Stimulated activated CD8-positive, alpha-beta memory T cell treated with anti-CD3 and anti-CD28 coated beads, Interleukin-2, amount 100 ng/mL, for 1 hour (primary cell): ENCODE measurements at regions not wholly inside any gene's neighbourhood (a gene's known extent, or its start where the extent isn't known, plus 50 kb on each side); places are given as distances from the start of the nearest gene placed in this dataset.

Source experiments
- DNase-seq, 2 donors: peaks; one replicate each; pipeline ENCODE4 v3.0.0-alpha.2; 2020; ENCODE audit warnings: low read depth in 2 of 2

GRCh38 chr22:46054091-46055073 is 77.4 kb upstream of the WNT7B start:
- DNase-seq = no peak

- DNase-seq = no peak
Measured at GRCh38 chr22:46055181-46055875, 78.4 kb upstream of the WNT7B start.

GRCh38 chr22:46055911-46056545 is 79.1 kb upstream of the WNT7B start:
- DNase-seq = no peak

- DNase-seq = no peak
Measured at GRCh38 chr22:46056546-46057245, 79.7 kb upstream of the WNT7B start.

GRCh38 chr22:46057246-46058090 is 80.5 kb upstream of the WNT7B start:
- DNase-seq = no peak

GRCh38 chr22:46058091-46058420 is 81.1 kb upstream of the WNT7B start:
- no peak for DNase-seq

GRCh38 chr22:46058591-46059519 is 81.9 kb upstream of the WNT7B start:
- DNase-seq = no peak

- DNase-seq = no peak
Measured at GRCh38 chr22:46060292-46061123, 83.5 kb upstream of the WNT7B start.

GRCh38 chr22:46061124-46061500 is 84.2 kb upstream of the WNT7B start:
- DNase-seq = no peak

GRCh38 chr22:46061501-46062231 is 84.7 kb upstream of the WNT7B start:
- no peak for DNase-seq

- DNase-seq = no peak
Measured at GRCh38 chr22:46062232-46062615, 85.3 kb upstream of the WNT7B start.

GRCh38 chr22:46062971-46063631 is 86.1 kb upstream of the WNT7B start:
- no peak for DNase-seq

- no peak for DNase-seq
Measured at GRCh38 chr22:46063846-46064227, 86.5 kb upstream of the PPARA start.

- DNase-seq = no peak
Measured at GRCh38 chr22:46064228-46064965, 85.9 kb upstream of the PPARA start.

GRCh38 chr22:46064966-46065666 is 85.2 kb upstream of the PPARA start:
- DNase-seq = no peak

GRCh38 chr22:46065691-46066454 is 84.5 kb upstream of the PPARA start:
- DNase-seq = no peak
